ENCODE measurements at regions not wholly inside any gene's neighbourhood (a gene's known extent, or its start where the extent isn't known, plus 50 kb on each side); places are given as distances from the start of the nearest gene placed in this dataset.
A peak's percentile ranks its signal among the peaks of the same experiment; 100 is the strongest.
"Not testable (repeated sequence)": the region's sequence is repeated elsewhere in the genome, so short reads cannot be mapped to it uniquely, and the experiment has no call there.

- DNase-seq (ENCODE audit: low read depth in 2 of 2, low spot score in 1 of 2) = not testable (repeated sequence)
These were observed 50.6 kb upstream of the ZNG1B start for GRCh38 chr2:113386780-113387433.

- not testable (repeated sequence) for DNase-seq (ENCODE audit: low read depth in 2 of 2, low spot score in 1 of 2)
These were observed 57.9 kb upstream of the ZNG1B start for GRCh38 chr2:113379621-113380020.

- DNase-seq (ENCODE audit: low read depth in 2 of 2, low spot score in 1 of 2) = no peak
These were observed 60.5 kb upstream of the ZNG1B start for GRCh38 chr2:113376913-113377445.

GRCh38 chr2:113376253-113376912 lies 61.1 kb upstream of the ZNG1B start:
- DNase-seq (ENCODE audit: low read depth in 2 of 2, low spot score in 1 of 2) = no peak

GRCh38 chr2:113374857-113375256 lies 62.6 kb upstream of the ZNG1B start:
- not testable (repeated sequence) for DNase-seq (ENCODE audit: low read depth in 2 of 2, low spot score in 1 of 2)

GRCh38 chr2:113372258-113372834 lies 65.1 kb upstream of the ZNG1B start:
- DNase-seq (ENCODE audit: low read depth in 2 of 2, low spot score in 1 of 2) = not testable (repeated sequence)

- DNase-seq (ENCODE audit: low read depth in 2 of 2, low spot score in 1 of 2) = peak; percentile 16 to 33
These were observed 66.9 kb upstream of the ZNG1B start for GRCh38 chr2:113370478-113371091.

- DNase-seq (ENCODE audit: low read depth in 2 of 2, low spot score in 1 of 2) = no peak
These were observed 67.5 kb upstream of the ZNG1B start for GRCh38 chr2:113370030-113370429.

- DNase-seq (ENCODE audit: low read depth in 2 of 2, low spot score in 1 of 2) = not testable (repeated sequence)
These were observed 68.9 kb upstream of the ZNG1B start for GRCh38 chr2:113368581-113368980.

- DNase-seq (ENCODE audit: low read depth in 2 of 2, low spot score in 1 of 2) = not testable (repeated sequence)
These were observed 70.7 kb upstream of the ZNG1B start for GRCh38 chr2:113366821-113367220.

- DNase-seq (ENCODE audit: low read depth in 2 of 2, low spot score in 1 of 2) = not testable (repeated sequence)
These were observed 71.7 kb upstream of the ZNG1B start for GRCh38 chr2:113365791-113366190.

- not testable (repeated sequence) for DNase-seq (ENCODE audit: low read depth in 2 of 2, low spot score in 1 of 2)
These were observed 72.2 kb upstream of the ZNG1B start for GRCh38 chr2:113365290-113365689.

GRCh38 chr2:113361051-113361450 lies 76.4 kb upstream of the ZNG1B start:
- no peak for DNase-seq (ENCODE audit: low read depth in 2 of 2, low spot score in 1 of 2)

- no peak for DNase-seq (ENCODE audit: low read depth in 2 of 2, low spot score in 1 of 2)
These were observed 78.3 kb upstream of the PAX8 start for GRCh38 chr2:113357071-113357470.

GRCh38 chr2:113356284-113356683 lies 77.6 kb upstream of the PAX8 start:
- DNase-seq (ENCODE audit: low read depth in 2 of 2, low spot score in 1 of 2) = not testable (repeated sequence)

- not testable (repeated sequence) for DNase-seq (ENCODE audit: low read depth in 2 of 2, low spot score in 1 of 2)
These were observed 76.8 kb upstream of the PAX8 start for GRCh38 chr2:113355339-113356015.

- no peak for DNase-seq (ENCODE audit: low read depth in 2 of 2, low spot score in 1 of 2)
These were observed 72.9 kb upstream of the PAX8 start for GRCh38 chr2:113351375-113352355.

GRCh38 chr2:113343800-113344199 lies 65.1 kb upstream of the PAX8 start:
- not testable (repeated sequence) for DNase-seq (ENCODE audit: low read depth in 2 of 2, low spot score in 1 of 2)

- DNase-seq (ENCODE audit: low read depth in 2 of 2, low spot score in 1 of 2) = no peak
These were observed 63.9 kb upstream of the PAX8 start for GRCh38 chr2:113342650-113343049.

GRCh38 chr2:113341870-113342253 lies 63.1 kb upstream of the PAX8 start:
- not testable (repeated sequence) for DNase-seq (ENCODE audit: low read depth in 2 of 2, low spot score in 1 of 2)
